Retinal pigment epithelial cell (primary cell): ENCODE measurements at regions not wholly inside any gene's neighbourhood (a gene's known extent, or its start where the extent isn't known, plus 50 kb on each side); places are given as distances from the start of the nearest gene placed in this dataset.
"Not testable (repeated sequence)": the region's sequence is repeated elsewhere in the genome, so short reads cannot be mapped to it uniquely, and the experiment has no call there.

Experiments
- DNase-seq: peaks from one replicate; pipeline ENCODE4 v3.0.0-alpha.2; 2010; ENCODE audit warnings: low read depth
- H3K4me3 ChIP-seq: 2 replicates; pipeline ENCODE4 v1.5.1; 2011; ENCODE audit warnings: mild to moderate bottlenecking, low read length, control low read depth, moderate library complexity
- CTCF ChIP-seq: conservative IDR thresholded peaks from 2 replicates; pipeline ENCODE4 v1.5.1; 2011; ENCODE audit warnings: low read depth, low read length, control low read depth, inconsistent platforms

- H3K4me3 ChIP-seq: no peak overlapping the region
- no peak for TF ChIP-seq CTCF
- DNase-seq: no peak
Measured at GRCh38 chr11:106533046-106533445, 455.6 kb downstream of the AASDHPPT start.

- no peak for DNase-seq
- H3K4me3 ChIP-seq: no peak overlapping the region
- no peak for TF ChIP-seq CTCF
Measured at GRCh38 chr11:106540001-106540400, 462.5 kb downstream of the AASDHPPT start.

- TF ChIP-seq CTCF: no peak
- no peak overlapping the region for H3K4me3 ChIP-seq
- no peak for DNase-seq
Measured at GRCh38 chr11:106548406-106548805, 469.9 kb downstream of the GUCY1A2 start.

- no peak for TF ChIP-seq CTCF
- no peak overlapping the region for H3K4me3 ChIP-seq
Measured at GRCh38 chr11:106551744-106552673, 466.3 kb downstream of the GUCY1A2 start.

GRCh38 chr11:106552694-106553203, 465.5 kb downstream of the GUCY1A2 start:
- H3K4me3 ChIP-seq: no peak overlapping the region
- TF ChIP-seq CTCF: no peak
- DNase-seq: no peak

More at GRCh38 chr11:106551744-106552673, 466.3 kb downstream of the GUCY1A2 start:
- DNase-seq: no peak

- no peak for TF ChIP-seq CTCF
- DNase-seq: no peak
- H3K4me3 ChIP-seq: no peak overlapping the region
Measured at GRCh38 chr11:106553304-106553703, 465.0 kb downstream of the GUCY1A2 start.

- DNase-seq, H3K4me3 ChIP-seq: not testable (repeated sequence)
Measured at GRCh38 chr11:106555566-106556250, 462.6 kb downstream of the GUCY1A2 start.
